Neuronal stem cell (in vitro differentiated cells): ENCODE measurements at regions not wholly inside any gene's neighbourhood (a gene's known extent, or its start where the extent isn't known, plus 50 kb on each side); places are given as distances from the start of the nearest gene placed in this dataset.

Experiments used
- DNase-seq: peaks from one replicate; pipeline ENCODE4 v3.0.0-alpha.2; 2013; ENCODE audit warnings: low spot score
- H2AFZ ChIP-seq: one replicate; pipeline ENCODE4 v1.6.1; 2013; ENCODE audit warnings: mild to moderate bottlenecking, low read length, inconsistent platforms
- H2AK5ac ChIP-seq: 2 replicates; pipeline ENCODE4 v1.6.1; 2013; ENCODE audit warnings: low read depth, mild to moderate bottlenecking, inconsistent platforms, low read length, moderate library complexity, mixed read lengths
- H2BK120ac ChIP-seq: 2 replicates; pipeline ENCODE4 v1.6.1; 2013; ENCODE audit warnings: low read depth, mild to moderate bottlenecking, inconsistent platforms, low read length, moderate library complexity, mixed read lengths
- H2BK12ac ChIP-seq: one replicate; pipeline ENCODE4 v1.6.1; 2013; ENCODE audit warnings: low read length, inconsistent platforms
- H2BK15ac ChIP-seq: 2 replicates; pipeline ENCODE4 v1.6.1; 2013; ENCODE audit warnings: mild to moderate bottlenecking, low read length, inconsistent platforms, mixed read lengths
- H2BK5ac ChIP-seq: one replicate; pipeline ENCODE4 v1.6.1; 2013; ENCODE audit warnings: inconsistent platforms, mild to moderate bottlenecking, low read length, moderate library complexity
- H3K14ac ChIP-seq: one replicate; pipeline ENCODE4 v1.6.1; 2013; ENCODE audit warnings: low read length, inconsistent platforms
- H3K18ac ChIP-seq: 2 replicates; pipeline ENCODE4 v1.6.1; 2013; ENCODE audit warnings: low read length, inconsistent platforms
- H3K23ac ChIP-seq: 2 replicates; pipeline ENCODE4 v1.6.1; 2013; ENCODE audit warnings: low read depth, mild to moderate bottlenecking, mixed read lengths, low read length, inconsistent platforms; ENCODE audit not compliant: poor library complexity
- H3K27ac ChIP-seq: replicated peaks from 3 replicates; pipeline ENCODE4 v1.5.1; 2013; ENCODE audit warnings: low read length, inconsistent platforms
- H3K27me3 ChIP-seq, 3 experiments: 2 replicates each; pipeline ENCODE4 v1.6.1; 2013; ENCODE audit warnings: low read length in 3 of 3, mild to moderate bottlenecking in 2 of 3, inconsistent platforms in 1 of 3, low read depth in 1 of 3, mixed read lengths in 1 of 3, moderate library complexity in 1 of 3; ENCODE audit not compliant: control insufficient read depth in 3 of 3, insufficient read depth in 3 of 3
- H3K36me3 ChIP-seq, 2 donors: replicated peaks in 1 of 2; 2 replicates each; pipeline ENCODE4 v1.6.1; 2013; ENCODE audit warnings: low read length in 2 of 2; ENCODE audit not compliant: control insufficient read depth in 2 of 2, insufficient read depth in 2 of 2
- H3K4ac ChIP-seq: 2 replicates; pipeline ENCODE4 v1.6.1; 2013; ENCODE audit warnings: inconsistent platforms, mild to moderate bottlenecking, low read length, moderate library complexity
- H3K4me1 ChIP-seq, 2 donors: 1 replicate in 1 of 2; 2 replicates in 1 of 2; pipeline ENCODE4 v1.6.1; 2013; ENCODE audit warnings: low read length in 2 of 2, low read depth in 1 of 2; ENCODE audit not compliant: control insufficient read depth in 2 of 2, insufficient read depth in 1 of 2
- H3K4me2 ChIP-seq: one replicate; pipeline ENCODE4 v1.6.1; 2013; ENCODE audit warnings: mild to moderate bottlenecking, low read length, inconsistent platforms; ENCODE audit not compliant: insufficient read depth, poor library complexity, severe bottlenecking
- H3K4me3 ChIP-seq, 2 donors: 2 replicates each; pipeline ENCODE4 v1.5.1; 2013; ENCODE audit warnings: low read length in 2 of 2, mild to moderate bottlenecking in 2 of 2, inconsistent platforms in 1 of 2, moderate library complexity in 1 of 2
- H3K79me1 ChIP-seq: one replicate; pipeline ENCODE4 v1.6.1; 2013; ENCODE audit warnings: low read depth, mild to moderate bottlenecking, inconsistent platforms, low read length, moderate library complexity
- H3K9ac ChIP-seq: one replicate; pipeline ENCODE4 v1.6.1; 2013; ENCODE audit warnings: mild to moderate bottlenecking, low read depth, low read length, inconsistent platforms; ENCODE audit not compliant: poor library complexity
- H3K9me3 ChIP-seq, 2 donors: replicated peaks in 1 of 2; 2 replicates each; pipeline versions ENCODE3 to v1.6.1; 2013; ENCODE audit warnings: low read length in 2 of 2, mild to moderate bottlenecking in 2 of 2, inconsistent platforms in 1 of 2, low read depth in 1 of 2, mixed read lengths in 1 of 2, moderate library complexity in 1 of 2; ENCODE audit not compliant: control insufficient read depth in 2 of 2, insufficient read depth in 1 of 2
- H4K8ac ChIP-seq: one replicate; pipeline ENCODE4 v1.6.1; 2013; ENCODE audit warnings: low read depth, mild to moderate bottlenecking, inconsistent platforms, low read length, moderate library complexity
- H4K91ac ChIP-seq: one replicate; pipeline ENCODE4 v1.6.1; 2013; ENCODE audit warnings: low read length, low read depth, mild to moderate bottlenecking, inconsistent platforms; ENCODE audit not compliant: poor library complexity
- WGBS, 2 donors: extraction: QIAGEN DNeasy Blood & Tissue Kit; methylation state at CpG; one replicate each; pipeline ENCODE4 v1.1.7; 2013; ENCODE audit warnings: missing lambda C conversion rate in 2 of 2, mixed read lengths in 1 of 2; ENCODE audit not compliant: insufficient read length in 2 of 2, insufficient replicate concordance in 1 of 2; ENCODE audit errors: extremely low coverage in 2 of 2; 5-methylcytosine and 5-hydroxymethylcytosine counted together

DNA sequence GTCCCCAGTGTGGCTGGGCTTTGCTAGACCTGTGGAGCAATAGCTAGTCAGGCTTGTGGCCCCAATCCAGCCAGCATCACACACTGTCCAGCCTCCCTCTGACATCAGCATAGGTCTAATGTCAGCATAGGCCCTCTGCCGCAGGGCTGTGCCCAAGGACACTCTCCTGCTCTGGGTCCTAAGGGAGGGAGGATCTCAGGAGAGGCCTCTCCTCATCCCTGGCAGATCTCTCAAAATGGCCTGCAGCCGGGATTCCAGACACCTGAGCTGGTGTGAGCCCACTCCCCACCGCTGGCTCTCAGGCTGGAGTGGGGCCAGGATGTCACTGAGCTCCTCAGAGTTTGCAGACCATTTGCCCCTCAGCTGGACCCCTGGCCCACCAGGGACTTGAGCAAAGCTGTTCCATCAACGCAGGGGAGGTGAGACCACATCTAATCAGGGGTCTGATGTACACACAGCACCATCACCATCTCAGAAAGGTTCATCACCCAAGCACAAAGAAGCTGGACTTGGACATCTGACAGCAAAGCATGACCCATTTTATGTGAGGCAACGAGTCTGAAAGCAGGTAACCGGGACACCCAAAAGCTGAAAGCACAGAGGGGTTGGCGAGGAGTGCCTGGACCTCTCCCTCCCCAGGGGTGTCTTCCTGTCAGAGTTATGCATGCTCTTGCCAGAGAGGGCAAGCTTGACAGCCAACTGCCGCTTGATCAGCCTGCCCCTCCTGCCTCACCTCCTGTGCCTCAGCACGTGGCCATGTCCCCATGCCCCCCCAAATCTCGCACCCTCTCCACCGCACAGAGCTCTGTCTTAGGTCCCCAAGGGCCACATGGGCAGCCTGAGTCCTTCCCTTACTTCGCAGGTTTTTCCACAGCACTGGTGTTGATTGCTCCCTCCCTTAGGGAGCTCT is 69.7 kb upstream of the SEPTIN5 start:
- no peak overlapping the region for H3K18ac ChIP-seq
- no peak overlapping the region for H2AK5ac ChIP-seq
- peak overlapping the region; percentile 46 for H2BK15ac ChIP-seq
- H3K4ac ChIP-seq: no peak overlapping the region
- H2AFZ ChIP-seq: no peak overlapping the region
- no peak overlapping the region for H3K14ac ChIP-seq
- H3K4me1 ChIP-seq: peaks cover 0 to 4% of the 10 kb centered on the region in 2 donors
- H3K4me3 ChIP-seq: no peak overlapping the region
- H3K27me3 ChIP-seq: peaks cover 0 to 20% (median 2%) of the 10 kb centered on the region in 3 experiments
- no peak overlapping the region for H2BK120ac ChIP-seq
- no peak overlapping the region for H2BK5ac ChIP-seq
- no peak for DNase-seq
- peak overlapping the region; percentile 90 for H3K23ac ChIP-seq
- peaks cover 4 to 7% of the 10 kb centered on the region in 2 donors for H3K9me3 ChIP-seq
- H2BK12ac ChIP-seq: no peak overlapping the region
- no peaks in the 10 kb centered on the region for H3K79me1 ChIP-seq
- H3K36me3 ChIP-seq: no peaks in the 10 kb centered on the region
- no peak overlapping the region for H3K4me2 ChIP-seq
- no peak overlapping the region for H3K9ac ChIP-seq
- no peak overlapping the region for H4K91ac ChIP-seq
- WGBS, 2 donors: no CpG with 5 or more reads among the region's 12 CpGs
- H3K27ac ChIP-seq: no peak overlapping the region
- H4K8ac ChIP-seq: no peak overlapping the region

DNA sequence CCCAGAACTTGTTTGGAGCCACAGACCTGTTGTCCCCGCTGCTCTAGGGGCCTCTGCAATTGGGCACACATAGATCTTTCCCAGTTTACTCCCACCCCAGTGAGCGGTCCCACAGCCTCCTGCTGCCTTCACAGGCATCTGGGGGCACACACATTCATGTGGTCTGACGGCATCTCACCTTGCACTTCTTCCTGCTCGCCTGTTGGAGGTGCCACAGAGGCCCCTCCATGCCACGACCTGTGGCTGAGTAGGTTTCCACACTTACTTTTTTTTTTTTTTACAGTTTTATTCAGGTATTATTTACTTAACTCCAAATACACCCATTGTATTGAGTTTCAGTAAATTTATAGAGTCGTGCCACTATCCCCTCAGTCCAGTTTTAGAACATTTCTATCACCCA is 68.9 kb upstream of the SEPTIN5 start:
- Histone ChIP-seq H2AFZ (no peak overlapping the region), H3K27me3 (peaks cover 0 to 15% (median 2%) of the 10 kb centered on the region in 3 experiments), H3K27ac (no peak overlapping the region), H3K23ac (no peak overlapping the region), H3K18ac (no peak overlapping the region), H2BK120ac (no peak overlapping the region), H3K4me1 (peaks cover 0 to 4% of the 10 kb centered on the region in 2 donors), H3K4ac (no peak overlapping the region), H2BK12ac (no peak overlapping the region), H3K14ac (no peak overlapping the region), H4K8ac (no peak overlapping the region), H2AK5ac (no peak overlapping the region), H3K4me3 (no peak overlapping the region), H2BK15ac (peak overlapping the region; percentile 46), H3K79me1 (no peaks in the 10 kb centered on the region), H3K36me3 (no peaks in the 10 kb centered on the region), H4K91ac (no peak overlapping the region), H3K4me2 (no peak overlapping the region), H2BK5ac (no peak overlapping the region), H3K9ac (no peak overlapping the region), H3K9me3 (peaks cover 4 to 7% of the 10 kb centered on the region in 2 donors)
- no CpG with 5 or more reads among the region's 6 CpGs for WGBS, 2 donors
- DNase-seq: no peak

DNA sequence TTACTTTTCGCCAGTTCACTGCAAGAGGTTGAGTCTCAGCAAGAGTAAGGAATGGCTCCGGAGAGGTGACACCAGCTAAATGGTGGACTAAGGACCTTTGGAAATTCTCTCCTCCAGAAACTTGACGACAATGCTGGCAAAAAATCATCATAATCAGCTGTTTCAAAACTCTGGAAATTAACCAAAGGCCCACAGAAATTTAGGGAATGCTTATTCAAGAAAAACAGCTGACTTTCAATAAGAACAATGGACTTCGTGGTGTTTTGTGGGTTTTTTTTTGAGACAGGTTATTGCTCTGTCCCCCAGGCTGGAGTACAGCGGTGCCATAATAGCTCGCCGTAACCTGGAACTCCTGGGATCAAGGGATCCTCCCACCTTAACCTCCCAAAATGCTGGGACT is 68.4 kb upstream of the SEPTIN5 start:
- no peaks in the 10 kb centered on the region for H3K36me3 ChIP-seq
- DNase-seq: no peak
- H2AFZ ChIP-seq: no peak overlapping the region

DNA sequence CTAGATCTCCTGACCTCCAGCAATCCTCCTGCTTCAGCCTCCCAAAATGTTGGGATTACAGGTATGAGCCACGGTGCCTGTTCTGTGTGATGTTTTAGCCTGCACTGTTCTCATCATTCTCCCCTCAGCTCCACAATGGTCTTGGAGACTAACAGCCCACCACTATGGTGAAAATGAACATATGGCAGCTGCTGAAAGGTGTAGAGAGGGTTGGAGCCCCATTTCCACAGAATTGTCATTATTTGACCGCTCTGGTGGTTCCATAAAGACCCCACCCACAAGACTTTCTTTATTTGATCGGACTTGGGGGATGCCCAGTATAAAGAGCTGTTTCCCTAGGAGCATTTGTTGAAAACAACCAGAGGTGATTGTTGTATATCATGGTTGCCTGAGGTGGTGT is 67.9 kb upstream of the SEPTIN5 start:
- Histone ChIP-seq H3K23ac (no peak overlapping the region), H2AFZ (no peak overlapping the region), H3K4ac (no peak overlapping the region), H3K36me3 (no peaks in the 10 kb centered on the region), H2BK5ac (no peak overlapping the region), H3K4me3 (no peak overlapping the region), H2BK120ac (no peak overlapping the region), H4K91ac (no peak overlapping the region), H3K27me3 (peaks cover 0 to 11% (median 2%) of the 10 kb centered on the region in 3 experiments), H3K14ac (no peak overlapping the region), H2BK12ac (no peak overlapping the region), H3K4me1 (peaks cover 0 to 2% of the 10 kb centered on the region in 2 donors), H3K18ac (no peak overlapping the region), H3K4me2 (no peak overlapping the region), H2AK5ac (no peak overlapping the region), H3K9ac (no peak overlapping the region), H2BK15ac (no peak overlapping the region), H3K9me3 (peaks cover 4 to 7% of the 10 kb centered on the region in 2 donors), H4K8ac (no peak overlapping the region), H3K27ac (no peak overlapping the region), H3K79me1 (no peaks in the 10 kb centered on the region)
- WGBS, 2 donors: no CpG with 5 or more reads among the region's 3 CpGs
- DNase-seq: no peak

More for the DNA sequence above, 68.4 kb upstream of the SEPTIN5 start:
- Histone ChIP-seq H2AK5ac (no peak overlapping the region), H3K27ac (no peak overlapping the region), H3K18ac (no peak overlapping the region), H4K91ac (no peak overlapping the region), H2BK12ac (no peak overlapping the region), H3K4me2 (no peak overlapping the region), H3K9ac (no peak overlapping the region), H3K23ac (no peak overlapping the region), H3K14ac (no peak overlapping the region), H3K4ac (no peak overlapping the region), H3K79me1 (no peaks in the 10 kb centered on the region), H2BK5ac (no peak overlapping the region), H2BK15ac (no peak overlapping the region), H3K9me3 (peaks cover 4 to 7% of the 10 kb centered on the region in 2 donors), H3K4me3 (no peak overlapping the region), H3K27me3 (peaks cover 0 to 11% (median 2%) of the 10 kb centered on the region in 3 experiments), H3K4me1 (peaks cover 0 to 2% of the 10 kb centered on the region in 2 donors), H4K8ac (no peak overlapping the region), H2BK120ac (no peak overlapping the region)
- no CpG with 5 or more reads among the region's 7 CpGs for WGBS, 2 donors
